ENCODE measurements at regions not wholly inside any gene's neighbourhood (a gene's known extent, or its start where the extent isn't known, plus 50 kb on each side); places are given as distances from the start of the nearest gene placed in this dataset.

- no peaks in the 10 kb centered on the region for H3K36me3 ChIP-seq (ENCODE audit: control insufficient read depth, insufficient read depth, low read length)
- BruUV-seq (replicated peaks): no TSS peak
- in situ Hi-C loops (cut with MboI): no loop called here
- ChIA-PET CTCF (ENCODE audit: low intra/inter-chr PET ratio) (no interaction called here), POLR2A (interaction anchor here (0.6 to 0.9 kb wide), 2 partner anchors 14 to 1370 kb away, joined by 3 read pairs; no protein-coding TSS in a partner anchor)
- intact Hi-C loops (cut with micrococcal nuclease): no loop called here
- no peak for FAIRE-seq
- no peaks in the 10 kb centered on the region for H3K79me2 ChIP-seq (ENCODE audit: control insufficient read depth, insufficient read depth, low read length)
- TF ChIP-seq SMC3 (conservative IDR thresholded peaks at IDR 0.05; ENCODE audit: insufficient read depth, low read depth, low read length) (no peak), STAT5A (IDR thresholded peaks at IDR 0.05; ENCODE audit: borderline replicate concordance, low read length) (no peak), NR2C2 (CRISPR knock-in tag; IDR thresholded peaks at IDR 0.05) (no peak), NR2C2 (tag; IDR thresholded peaks at IDR 0.05) (no peak), ELK3 (CRISPR knock-in tag; IDR thresholded peaks at IDR 0.05) (no peak), E2F4 (CRISPR knock-in tag; IDR thresholded peaks at IDR 0.05; ENCODE audit: low read depth) (no peak), ZKSCAN8 (CRISPR knock-in tag; IDR thresholded peaks at IDR 0.05) (no peak), PREB (CRISPR knock-in tag; IDR thresholded peaks at IDR 0.05) (no peak), HDAC3 (IDR thresholded peaks at IDR 0.05; ENCODE audit: borderline replicate concordance, partially characterized antibody) (no peak), ZNF175 (CRISPR knock-in tag; IDR thresholded peaks at IDR 0.05; ENCODE audit: low read depth) (no peak), SMAD1 (IDR thresholded peaks at IDR 0.05; ENCODE audit: low read depth, low read length, partially characterized antibody) (no peak), CREB3 (tag; conservative IDR thresholded peaks at IDR 0.05; ENCODE audit: low read depth) (no peak), PBX2 (CRISPR knock-in tag; IDR thresholded peaks at IDR 0.05; ENCODE audit: low read depth) (no peak), PBX2 (tag; conservative IDR thresholded peaks at IDR 0.05; ENCODE audit: low read depth) (no peak), THRAP3 (IDR thresholded peaks at IDR 0.05; ENCODE audit: borderline replicate concordance) (no peak)
- no peak overlapping the region for H3K27ac ChIP-seq (ENCODE audit: extremely low read depth, low read depth, low read length)
- peaks cover 4 to 32% of the 10 kb centered on the region in 2 experiments; a peak in 3 of 5 replicates for H3K27me3 ChIP-seq (ENCODE audit: control insufficient read depth in 2 of 2, insufficient read depth in 2 of 2, low read length in 2 of 2)
- no peak overlapping the region for H3K4me3 ChIP-seq
- H3K9me3 ChIP-seq (replicated peaks; ENCODE audit: control insufficient read depth, insufficient read depth, low read depth, low read length): no peaks in the 10 kb centered on the region
- H3K9ac ChIP-seq (ENCODE audit: insufficient read depth in 1 of 2, low read depth in 2 of 2, low read length in 2 of 2): no peak overlapping the region
- H3K4me2 ChIP-seq (ENCODE audit: insufficient read depth, low read length): no peak overlapping the region
- 1% methylated on average over 4 of the region's 5 CpGs for WGBS (ENCODE audit: insufficient coverage, low coverage, missing lambda C conversion rate)
- no peak for DNase-seq (ENCODE audit: extremely low read depth in 1 of 4, low spot score in 3 of 4)
- H2AFZ ChIP-seq (ENCODE audit: low read depth, low read length): no peak overlapping the region
- no peak for ATAC-seq
- peaks cover 0 to 11% of the 10 kb centered on the region in 2 experiments; a peak in 2 of 5 replicates for H3K4me1 ChIP-seq (replicated peaks in 1 of 2; ENCODE audit: control insufficient read depth in 2 of 2, insufficient read depth in 2 of 2, low read length in 2 of 2)
- no peaks in the 10 kb centered on the region for H4K20me1 ChIP-seq (replicated peaks; ENCODE audit: control insufficient read depth, insufficient read depth, low read length)
- no peaks in the 10 kb centered on the region for H3K9me1 ChIP-seq (ENCODE audit: control insufficient read depth, insufficient read depth, low read length)
Measured at GRCh38 chr9:134591573-134591981, 50.0 kb upstream of the COL5A1 start.
